NCI-H2029 treated with DMSO at 0.1 percent for 48 hours (cell line): ENCODE measurements at regions not wholly inside any gene's neighbourhood (a gene's known extent, or its start where the extent isn't known, plus 50 kb on each side); places are given as distances from the start of the nearest gene placed in this dataset.

Experiments
- DNase-seq: peaks from one replicate; lab custom pipeline; 2025; lab: John Stamatoyannopoulos, UW

DNA sequence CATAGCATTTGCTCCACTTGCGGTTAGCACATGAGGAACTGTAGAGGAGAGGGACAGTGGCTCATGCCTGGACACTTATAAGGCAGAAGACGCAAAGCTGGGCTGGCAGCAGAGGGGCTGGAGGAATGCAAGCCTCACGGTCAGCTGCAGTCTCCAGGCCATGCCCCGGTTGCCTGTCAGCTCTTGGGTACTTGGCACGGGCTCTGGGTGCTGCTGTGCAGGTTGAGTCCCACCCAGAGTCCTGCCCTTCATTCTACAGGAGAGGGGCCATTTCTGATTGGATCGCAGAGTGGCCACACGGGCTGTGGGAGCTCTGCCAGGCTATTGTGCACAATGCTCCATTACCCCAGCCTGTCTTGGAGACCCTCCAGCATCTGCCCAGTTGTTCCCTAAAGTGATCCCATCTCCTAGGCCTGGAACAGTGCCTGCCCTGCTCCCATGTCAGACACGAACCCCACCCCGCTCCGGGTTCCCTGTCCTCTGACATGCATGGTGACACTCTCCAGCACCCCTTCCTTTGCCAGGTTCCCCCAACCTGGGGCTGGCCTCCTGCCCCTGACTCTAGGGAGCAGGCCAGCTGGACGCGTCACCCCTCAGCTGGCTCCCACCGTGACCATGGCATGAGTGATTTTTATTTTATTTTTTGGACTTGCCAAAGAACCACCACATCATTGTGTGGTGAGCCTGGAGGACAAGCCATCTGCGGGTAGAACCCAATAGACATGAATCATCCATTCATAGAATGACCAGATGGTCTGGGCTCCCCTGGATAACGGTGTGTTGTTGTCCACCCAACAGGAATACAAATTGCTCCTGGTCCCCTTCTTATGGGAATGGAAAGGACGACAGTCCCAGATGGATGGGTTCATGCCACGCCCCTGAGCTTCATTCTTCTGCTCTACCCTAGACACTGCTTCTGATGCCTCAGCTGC lies 51.0 kb upstream of the KLF13 start:
- no peak for DNase-seq

DNA sequence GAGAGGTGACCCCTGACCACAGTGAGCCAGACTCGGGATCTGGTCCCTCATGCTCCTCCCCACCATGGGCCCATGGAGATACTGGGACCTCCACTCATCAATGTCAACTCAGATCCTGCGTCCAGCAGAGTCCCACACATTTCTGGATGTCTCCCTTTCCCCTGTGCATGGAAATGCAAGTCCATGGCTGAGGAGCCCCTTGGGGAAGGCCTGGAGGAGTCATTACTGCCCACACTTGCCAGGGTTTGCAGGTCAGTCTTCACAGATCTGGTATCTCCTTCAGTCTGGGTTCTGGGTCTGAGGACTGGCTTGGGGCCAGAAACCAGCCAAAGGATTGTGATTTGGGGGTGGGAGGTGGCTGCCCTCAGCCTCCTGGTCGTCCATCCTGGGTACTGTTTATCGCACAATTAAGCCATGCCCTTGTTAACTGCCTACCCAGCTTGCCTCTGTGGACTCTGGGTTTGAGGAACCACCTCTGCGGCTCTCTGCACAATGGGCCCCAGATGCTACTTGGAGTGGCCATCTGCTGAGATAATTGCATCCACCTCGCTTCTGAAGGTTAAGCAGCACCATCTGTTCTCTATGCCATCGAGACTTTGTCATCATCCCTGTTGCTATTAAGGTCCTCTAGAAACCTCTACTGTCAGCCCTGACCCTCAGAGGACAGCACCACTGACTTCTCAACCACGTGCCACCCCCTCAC lies 49.9 kb upstream of the KLF13 start:
- DNase-seq: no peak
